ENCODE measurements at regions not wholly inside any gene's neighbourhood (a gene's known extent, or its start where the extent isn't known, plus 50 kb on each side); places are given as distances from the start of the nearest gene placed in this dataset.

DNA sequence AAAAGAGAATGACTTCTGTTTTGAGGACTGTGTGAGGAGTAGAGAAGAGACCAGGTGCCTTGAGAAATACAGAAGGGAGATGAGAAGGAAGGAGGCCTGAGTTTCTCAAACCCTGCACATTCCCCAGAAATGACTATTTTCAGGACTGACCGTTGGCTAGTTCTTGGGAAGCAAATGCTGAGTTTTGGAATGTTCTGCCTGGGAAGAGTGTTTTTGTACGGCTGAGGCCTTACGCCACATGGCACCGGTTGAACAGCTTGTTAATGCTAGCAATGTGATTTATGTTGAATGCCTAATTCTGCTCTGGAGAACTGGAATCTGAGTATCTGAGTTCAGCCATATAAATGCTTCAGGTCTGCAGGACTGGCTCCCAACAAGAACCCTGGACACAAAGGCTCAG is 152.7 kb upstream of the ADAMTS16 start:
- Histone ChIP-seq H3K27ac (no peak overlapping the region), H3K4me1 (no peaks in the 10 kb centered on the region), H3K36me3 (no peaks in the 10 kb centered on the region), H3K9me3 (no peaks in the 10 kb centered on the region), H3K27me3 (no peaks in the 10 kb centered on the region), H3K4me3 (no peak overlapping the region)
- intact Hi-C loops (cut with DNase I; ENCODE audit: low total_unique reads) = no loop called here
- DNase-seq = no peak
- no peak for TF ChIP-seq POLR2AphosphoS5 (IDR thresholded peaks at IDR 0.05)
- TF ChIP-seq EP300 (IDR thresholded peaks at IDR 0.05) = no peak
- TF ChIP-seq POLR2A (IDR thresholded peaks at IDR 0.05) = no peak
- TF ChIP-seq, protein P1, sequence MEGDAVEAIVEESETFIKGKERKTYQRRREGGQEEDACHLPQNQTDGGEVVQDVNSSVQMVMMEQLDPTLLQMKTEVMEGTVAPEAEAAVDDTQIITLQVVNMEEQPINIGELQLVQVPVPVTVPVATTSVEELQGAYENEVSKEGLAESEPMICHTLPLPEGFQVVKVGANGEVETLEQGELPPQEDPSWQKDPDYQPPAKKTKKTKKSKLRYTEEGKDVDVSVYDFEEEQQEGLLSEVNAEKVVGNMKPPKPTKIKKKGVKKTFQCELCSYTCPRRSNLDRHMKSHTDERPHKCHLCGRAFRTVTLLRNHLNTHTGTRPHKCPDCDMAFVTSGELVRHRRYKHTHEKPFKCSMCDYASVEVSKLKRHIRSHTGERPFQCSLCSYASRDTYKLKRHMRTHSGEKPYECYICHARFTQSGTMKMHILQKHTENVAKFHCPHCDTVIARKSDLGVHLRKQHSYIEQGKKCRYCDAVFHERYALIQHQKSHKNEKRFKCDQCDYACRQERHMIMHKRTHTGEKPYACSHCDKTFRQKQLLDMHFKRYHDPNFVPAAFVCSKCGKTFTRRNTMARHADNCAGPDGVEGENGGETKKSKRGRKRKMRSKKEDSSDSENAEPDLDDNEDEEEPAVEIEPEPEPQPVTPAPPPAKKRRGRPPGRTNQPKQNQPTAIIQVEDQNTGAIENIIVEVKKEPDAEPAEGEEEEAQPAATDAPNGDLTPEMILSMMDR (IDR thresholded peaks at IDR 0.05) = no peak
- 65 to 87% (median 83%) methylated on average over 4 of the region's 4 CpGs for WGBS, 5 donors

DNA sequence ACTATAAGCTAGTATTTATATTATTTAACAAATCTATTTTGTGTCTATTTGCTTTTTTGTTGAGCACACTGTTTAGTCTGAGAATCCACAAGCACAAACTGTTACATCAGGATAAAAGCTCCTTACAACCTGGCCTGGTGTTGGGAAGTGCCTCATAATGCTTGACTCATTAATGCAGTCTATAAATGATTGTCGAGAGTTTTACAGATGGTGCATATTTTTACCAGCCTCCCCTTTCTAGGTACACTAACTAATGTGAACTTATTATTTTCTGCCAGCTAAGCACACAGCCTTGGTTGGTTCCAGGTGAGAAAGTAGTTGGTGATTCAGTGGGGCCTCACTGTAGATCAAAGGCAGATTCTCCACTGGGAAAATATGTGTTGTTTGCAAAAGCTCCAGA is 151.0 kb upstream of the ADAMTS16 start:
- Histone ChIP-seq H3K27ac (no peak overlapping the region), H3K4me3 (no peak overlapping the region), H3K36me3 (no peaks in the 10 kb centered on the region), H3K9me3 (no peaks in the 10 kb centered on the region), H3K27me3 (no peaks in the 10 kb centered on the region), H3K4me1 (no peaks in the 10 kb centered on the region)
- TF ChIP-seq EP300 (IDR thresholded peaks at IDR 0.05) (no peak), POLR2A (IDR thresholded peaks at IDR 0.05) (no peak), POLR2AphosphoS5 (IDR thresholded peaks at IDR 0.05) (no peak)
- TF ChIP-seq, protein P1 (IDR thresholded peaks at IDR 0.05) = no peak
- intact Hi-C loops (cut with DNase I; ENCODE audit: low total_unique reads) = no loop called here
- WGBS, 5 donors = 65 to 78% (median 66%) methylated on average over 1 of the region's 1 CpG
- DNase-seq = peak in 1 of 2 donors; percentile 18

DNA sequence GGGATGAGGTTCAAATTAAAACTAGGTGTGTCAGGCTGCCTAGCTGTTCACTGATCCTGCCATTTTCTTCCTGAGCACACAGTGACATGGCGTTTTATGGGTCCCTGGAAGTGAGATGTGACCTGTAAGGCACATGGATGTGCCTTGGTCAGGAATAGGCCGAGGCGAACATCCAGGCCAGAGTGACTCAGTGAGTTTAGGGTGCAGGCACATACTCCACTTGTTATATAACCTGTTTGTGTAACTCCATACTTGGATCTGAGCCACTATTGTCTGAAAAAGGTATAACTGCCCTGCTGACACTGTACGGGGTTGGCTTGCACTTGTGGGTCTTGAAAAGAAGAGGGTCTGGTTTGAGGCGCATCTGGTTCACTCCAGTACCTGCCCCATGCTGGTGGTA is 150.1 kb upstream of the ADAMTS16 start:
- Histone ChIP-seq H3K4me1 (no peaks in the 10 kb centered on the region), H3K36me3 (no peaks in the 10 kb centered on the region), H3K9me3 (no peaks in the 10 kb centered on the region), H3K27ac (no peak overlapping the region), H3K4me3 (no peak overlapping the region), H3K27me3 (no peaks in the 10 kb centered on the region)
- DNase-seq = no peak
- intact Hi-C loops (cut with DNase I; ENCODE audit: low total_unique reads) = no loop called here
- 80 to 94% (median 88%) methylated on average over 5 of the region's 5 CpGs for WGBS, 5 donors
- TF ChIP-seq EP300 (IDR thresholded peaks at IDR 0.05) (no peak), POLR2A (IDR thresholded peaks at IDR 0.05) (no peak), POLR2AphosphoS5 (IDR thresholded peaks at IDR 0.05) (no peak)
- TF ChIP-seq, protein P1 (IDR thresholded peaks at IDR 0.05) = no peak

DNA sequence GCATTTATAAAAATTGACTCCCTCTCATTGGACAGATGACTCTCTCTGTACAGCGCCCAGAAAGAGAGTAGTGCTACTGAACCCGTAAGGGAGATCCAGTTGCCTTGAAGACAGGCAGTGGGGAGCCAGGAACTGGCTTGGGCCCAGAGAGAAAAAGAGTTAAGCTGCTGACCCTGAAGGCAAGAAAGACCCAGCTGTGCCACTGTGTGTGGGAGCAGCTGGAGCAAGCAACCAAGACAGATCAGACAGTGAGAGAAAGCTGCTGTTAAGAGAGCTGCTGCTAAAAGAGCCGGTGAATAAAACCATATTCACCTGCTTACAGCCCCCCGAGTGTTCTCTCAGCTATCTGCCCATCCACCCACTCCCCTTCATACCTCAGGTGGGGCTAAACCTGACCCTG is 149.7 kb upstream of the ADAMTS16 start:
- Histone ChIP-seq H3K4me1 (no peaks in the 10 kb centered on the region), H3K27me3 (no peaks in the 10 kb centered on the region), H3K27ac (no peak overlapping the region), H3K4me3 (no peak overlapping the region), H3K9me3 (no peaks in the 10 kb centered on the region), H3K36me3 (no peaks in the 10 kb centered on the region)
- intact Hi-C loops (cut with DNase I; ENCODE audit: low total_unique reads) = no loop called here
- TF ChIP-seq POLR2AphosphoS5 (IDR thresholded peaks at IDR 0.05) = no peak
- TF ChIP-seq EP300 (IDR thresholded peaks at IDR 0.05) = no peak
- TF ChIP-seq, protein P1 (IDR thresholded peaks at IDR 0.05) = no peak
- no peak for TF ChIP-seq POLR2A (IDR thresholded peaks at IDR 0.05)
- DNase-seq = no peak
- 63 to 81% (median 72%) methylated on average over 4 of the region's 4 CpGs for WGBS, 5 donors
